ENCODE measurements at regions not wholly inside any gene's neighbourhood (a gene's known extent, or its start where the extent isn't known, plus 50 kb on each side); places are given as distances from the start of the nearest gene placed in this dataset.
"Not testable (repeated sequence)": the region's sequence is repeated elsewhere in the genome, so short reads cannot be mapped to it uniquely, and the experiment has no call there.

- TF ChIP-seq CTCF (conservative IDR thresholded peaks at IDR 0.05; ENCODE audit: low read depth, low read length); POLR2A (IDR thresholded peaks at IDR 0.05; ENCODE audit: low read depth, low read length); CEBPB (IDR thresholded peaks at IDR 0.05; ENCODE audit: low read depth, low read length): not testable (repeated sequence)
Observed at GRCh38 chr10:95137990-95138625, 55.9 kb upstream of the ACSM6 start.
